Mesothelial cell of epicardium (in vitro differentiated cells): ENCODE measurements at regions not wholly inside any gene's neighbourhood (a gene's known extent, or its start where the extent isn't known, plus 50 kb on each side); places are given as distances from the start of the nearest gene placed in this dataset.

Experiments
- DNase-seq, 2 experiments: peaks; one replicate each; pipeline ENCODE4 v3.0.0; 2021; ENCODE audit warnings: low spot score in 2 of 2; ENCODE audit not compliant: unreplicated experiment in 2 of 2
- H3K27ac Mint-ChIP-seq: 2 replicates; pipeline ENCODE4 v1.8.0; 2021; ENCODE audit warnings: mixed read lengths
- H3K27me3 Mint-ChIP-seq: 2 replicates; pipeline ENCODE4 v1.8.0; 2021; ENCODE audit warnings: low read depth, mixed read lengths
- H3K36me3 Mint-ChIP-seq: 2 replicates; pipeline ENCODE4 v1.8.0; 2021; ENCODE audit warnings: mixed read lengths
- H3K4me1 Mint-ChIP-seq: 2 replicates; pipeline ENCODE4 v1.8.0; 2021; ENCODE audit warnings: mixed read lengths
- H3K4me3 Mint-ChIP-seq: 2 replicates; pipeline ENCODE4 v1.8.0; 2021; ENCODE audit warnings: mild to moderate bottlenecking, moderate library complexity, mixed read lengths
- H3K9me3 Mint-ChIP-seq: 2 replicates; pipeline ENCODE4 v1.8.0; 2021; ENCODE audit warnings: mixed read lengths
- CTCF ChIP-seq: fragments of 200-600 bp; sonication (generic); IDR thresholded peaks from one replicate; pipeline ENCODE4 v1.5.0; 2021; ENCODE audit warnings: antibody characterized with exemption; ENCODE audit not compliant: unreplicated experiment

GRCh38 chr12:84807249-84807648 lies 105.3 kb downstream of the SLC6A15 start:
- Mint-ChIP-seq H3K27me3 (no peaks in the 10 kb centered on the region), H3K27ac (no peak overlapping the region), H3K9me3 (no peaks in the 10 kb centered on the region), H3K36me3 (no peaks in the 10 kb centered on the region), H3K4me1 (peaks cover 6% of the 10 kb centered on the region), H3K4me3 (no peak overlapping the region)
- no peak for DNase-seq
- no peak for TF ChIP-seq CTCF

GRCh38 chr12:84805474-84805858 lies 107.1 kb downstream of the SLC6A15 start:
- no peak overlapping the region for H3K4me3 Mint-ChIP-seq
- TF ChIP-seq CTCF: no peak
- H3K9me3 Mint-ChIP-seq: no peaks in the 10 kb centered on the region
- no peaks in the 10 kb centered on the region for H3K36me3 Mint-ChIP-seq
- no peaks in the 10 kb centered on the region for H3K27me3 Mint-ChIP-seq
- no peak overlapping the region for H3K27ac Mint-ChIP-seq
- peaks cover 6% of the 10 kb centered on the region for H3K4me1 Mint-ChIP-seq
- no peak for DNase-seq

- Mint-ChIP-seq H3K4me3 (no peak overlapping the region), H3K4me1 (peaks cover 6% of the 10 kb centered on the region), H3K9me3 (no peaks in the 10 kb centered on the region), H3K27me3 (no peaks in the 10 kb centered on the region), H3K36me3 (no peaks in the 10 kb centered on the region), H3K27ac (no peak overlapping the region)
- TF ChIP-seq CTCF: no peak
- no peak for DNase-seq
Measured at GRCh38 chr12:84804691-84805473, 107.7 kb downstream of the SLC6A15 start.

GRCh38 chr12:84803661-84804060 lies 108.9 kb downstream of the SLC6A15 start:
- H3K27me3 Mint-ChIP-seq: no peaks in the 10 kb centered on the region
- no peak for TF ChIP-seq CTCF
- H3K36me3 Mint-ChIP-seq: no peaks in the 10 kb centered on the region
- H3K9me3 Mint-ChIP-seq: no peaks in the 10 kb centered on the region
- no peak for DNase-seq
- no peak overlapping the region for H3K27ac Mint-ChIP-seq
- H3K4me1 Mint-ChIP-seq: peaks cover 6% of the 10 kb centered on the region
- no peak overlapping the region for H3K4me3 Mint-ChIP-seq

GRCh38 chr12:84802161-84802560 lies 110.4 kb downstream of the SLC6A15 start:
- H3K4me1 Mint-ChIP-seq: peaks cover 6% of the 10 kb centered on the region
- no peaks in the 10 kb centered on the region for H3K36me3 Mint-ChIP-seq
- no peaks in the 10 kb centered on the region for H3K27me3 Mint-ChIP-seq
- H3K27ac Mint-ChIP-seq: no peak overlapping the region
- DNase-seq: no peak
- peaks cover 2% of the 10 kb centered on the region for H3K9me3 Mint-ChIP-seq
- H3K4me3 Mint-ChIP-seq: no peak overlapping the region
- no peak for TF ChIP-seq CTCF
